Stimulated activated CD8-positive, alpha-beta memory T cell treated with anti-CD3 and anti-CD28 coated beads, Interleukin-4, amount 100 ng/mL, for 4 hours (primary cell): ENCODE measurements at regions not wholly inside any gene's neighbourhood (a gene's known extent, or its start where the extent isn't known, plus 50 kb on each side); places are given as distances from the start of the nearest gene placed in this dataset.
"Not testable (repeated sequence)": the region's sequence is repeated elsewhere in the genome, so short reads cannot be mapped to it uniquely, and the experiment has no call there.

ENCODE experiments used
- DNase-seq, 2 donors: peaks; one replicate each; pipeline ENCODE4 v3.0.0-alpha.2; 2020; ENCODE audit warnings: low read depth in 2 of 2, low spot score in 1 of 2

GRCh38 chr12:25337916-25338315 is 87.2 kb upstream of the KRAS start:
- no peak for DNase-seq

DNA sequence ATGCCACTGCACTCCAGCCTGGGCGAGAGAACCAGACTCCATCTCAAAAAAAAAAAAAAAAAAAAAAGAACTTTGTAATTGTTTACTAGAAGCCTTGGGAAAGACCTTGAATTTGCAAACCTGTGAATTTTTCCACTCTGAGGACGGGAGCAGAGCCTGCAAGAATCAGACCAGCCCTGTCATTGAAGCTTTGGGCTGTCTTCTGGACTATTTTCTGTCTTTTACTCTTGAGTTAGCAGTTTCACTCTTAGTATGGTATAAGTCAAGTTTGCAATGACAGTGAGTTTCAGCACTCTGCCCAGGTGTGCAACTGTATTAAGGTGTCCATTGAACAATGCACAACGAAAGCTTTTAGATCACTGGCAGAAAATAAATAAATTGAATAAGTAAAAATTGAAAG is 81.4 kb upstream of the KRAS start:
- DNase-seq, result no peak

- DNase-seq, result no peak
Observed at GRCh38 chr12:25328072-25328712, 77.5 kb upstream of the KRAS start.

DNA sequence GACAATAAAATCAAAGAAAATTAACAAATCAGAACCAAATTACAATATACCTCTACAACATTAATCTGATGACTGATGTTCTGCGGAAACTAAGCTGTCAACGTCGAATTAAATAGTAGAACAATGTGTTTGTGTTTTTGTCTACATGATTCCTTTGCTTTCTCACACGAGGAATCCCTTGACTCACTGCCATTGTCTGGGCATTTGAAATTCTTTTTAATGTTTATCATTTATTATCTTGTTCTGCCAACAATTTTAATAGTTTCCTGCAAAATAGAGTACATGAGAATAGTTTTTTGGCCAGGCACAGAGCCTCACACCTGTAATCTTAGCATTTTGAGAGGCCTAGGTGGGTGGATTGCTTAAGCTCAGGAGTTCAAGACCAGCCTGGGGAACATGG is 76.6 kb upstream of the KRAS start:
- no peak for DNase-seq

DNA sequence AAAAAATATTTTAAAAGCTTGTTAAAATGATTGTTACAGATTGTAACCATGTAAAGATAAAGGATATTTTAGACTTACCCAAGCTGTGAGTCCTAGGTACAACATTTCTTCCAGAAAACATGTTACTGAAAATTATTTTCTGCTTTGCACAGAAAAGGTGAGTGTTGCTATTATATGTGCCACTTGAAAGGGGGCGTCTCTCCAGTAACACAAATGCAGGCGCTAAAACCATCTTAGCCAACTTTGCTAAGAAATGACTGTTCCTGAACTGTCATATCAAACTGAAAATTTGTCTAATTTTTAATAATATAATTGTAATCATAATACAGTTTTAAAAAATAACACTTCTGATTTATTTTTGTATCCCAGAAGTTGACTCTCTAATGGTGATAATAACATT is 75.6 kb upstream of the KRAS start:
- DNase-seq, result no peak

DNA sequence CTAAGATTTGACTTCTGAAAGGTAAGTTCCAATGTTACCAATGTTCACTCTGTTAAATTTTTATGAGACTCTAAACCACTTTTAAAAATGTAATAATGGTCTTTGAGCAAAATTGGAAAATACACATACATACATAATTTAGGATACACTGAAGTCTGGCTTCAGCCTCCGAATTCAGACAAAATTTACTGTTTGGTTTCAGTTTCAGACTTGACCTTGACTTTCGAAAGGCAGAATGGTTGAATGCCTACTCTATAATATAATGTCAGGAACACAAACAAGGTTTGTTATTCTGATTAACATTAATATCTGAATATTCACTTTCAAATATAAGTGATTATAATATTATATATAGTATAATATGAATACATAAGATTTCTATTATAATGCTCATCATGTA is 74.1 kb upstream of the KRAS start:
- DNase-seq, result no peak

- no peak for DNase-seq
Observed at GRCh38 chr12:25323581-25323982, 72.9 kb upstream of the KRAS start.

GRCh38 chr12:25322918-25323531 is 72.3 kb upstream of the KRAS start:
- no peak for DNase-seq

GRCh38 chr12:25322351-25322750 is 71.6 kb upstream of the KRAS start:
- DNase-seq, result no peak

- no peak for DNase-seq
Observed at GRCh38 chr12:25321772-25322171, 71.0 kb upstream of the KRAS start.

DNA sequence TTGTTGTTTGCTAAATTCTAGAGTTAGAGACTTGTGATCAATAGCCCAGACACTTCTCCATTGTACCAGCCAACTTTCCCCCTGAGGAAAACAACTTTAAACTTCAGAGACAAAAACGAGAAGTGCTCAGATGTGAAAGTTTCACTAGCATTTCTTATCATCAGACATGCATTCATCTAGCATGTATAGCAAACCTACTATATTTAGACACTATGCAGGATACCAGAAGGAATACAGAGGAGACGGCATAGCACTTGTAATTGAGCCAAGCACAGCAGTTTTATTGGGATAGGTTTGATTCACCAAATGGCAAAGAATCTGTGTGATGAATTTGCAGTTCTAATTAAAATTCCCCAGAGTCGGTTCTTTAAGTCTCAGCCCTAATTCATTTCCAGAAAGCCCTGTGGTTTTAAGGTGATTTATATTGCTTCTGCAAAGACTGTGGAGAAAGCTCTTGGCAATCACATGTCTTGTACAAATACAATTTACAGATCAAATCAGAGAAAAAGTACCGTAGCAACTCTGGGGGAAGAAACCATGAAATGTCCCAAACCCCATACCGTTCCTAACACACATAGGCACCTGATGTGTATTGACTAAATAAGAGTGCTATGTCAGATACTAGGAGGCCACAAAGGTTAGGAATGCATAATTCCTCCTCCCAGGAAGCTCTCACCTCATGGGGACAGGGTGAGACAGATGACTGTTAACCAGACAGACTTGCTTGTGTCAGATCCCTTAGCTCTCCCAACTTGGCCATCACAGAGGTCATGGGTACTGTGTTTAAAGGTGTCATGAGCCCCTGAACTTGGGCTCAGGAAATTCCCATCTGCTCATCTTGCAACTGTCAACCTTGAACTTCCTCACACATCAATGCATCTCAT is 69.6 kb upstream of the KRAS start:
- no peak for DNase-seq

- no peak for DNase-seq
Observed at GRCh38 chr12:25319233-25319984, 68.7 kb upstream of the KRAS start.

DNA sequence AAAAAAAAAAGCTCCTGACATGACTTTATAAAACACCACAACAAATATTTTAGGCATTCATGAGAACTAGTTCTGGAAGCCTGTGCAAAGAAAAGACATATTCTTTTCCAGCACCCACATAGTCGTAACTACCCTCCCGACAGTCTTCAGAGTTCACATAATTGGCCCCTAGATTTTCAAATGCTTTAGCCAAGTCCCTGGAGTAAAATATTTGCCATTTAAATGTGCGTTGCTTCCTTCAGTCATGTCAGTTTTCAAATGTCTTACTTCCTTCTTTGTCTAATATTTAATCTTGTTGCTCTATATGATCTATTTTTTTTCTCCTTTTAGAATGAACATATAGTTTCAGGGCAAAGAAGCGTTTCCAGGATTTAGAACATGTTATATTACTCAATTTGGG is 66.8 kb upstream of the KRAS start:
- DNase-seq, result no peak

DNA sequence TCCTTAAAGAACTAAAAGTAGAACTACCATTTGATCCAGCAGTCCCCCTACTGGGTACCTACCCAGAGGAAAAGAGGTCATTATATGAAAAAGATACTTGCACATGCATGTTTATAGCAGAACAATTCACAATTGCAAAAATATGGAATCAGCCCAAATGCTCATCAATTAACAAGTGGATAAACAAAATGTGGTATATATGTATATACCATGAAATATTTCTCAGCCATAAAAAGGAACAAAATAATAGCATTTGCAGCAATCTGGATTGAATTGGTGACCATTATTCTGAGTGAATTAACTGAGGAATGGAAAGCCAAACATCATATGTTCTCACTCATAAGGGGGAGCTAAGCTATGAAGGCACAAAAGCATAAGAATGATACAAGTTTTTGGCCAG is 64.7 kb upstream of the KRAS start:
- DNase-seq, result no peak

GRCh38 chr12:25313266-25313990 is 62.7 kb upstream of the KRAS start:
- DNase-seq, result not testable (repeated sequence)

GRCh38 chr12:25311506-25311905 is 60.8 kb upstream of the KRAS start:
- DNase-seq, result no peak

GRCh38 chr12:25310071-25310470 is 59.3 kb upstream of the KRAS start:
- DNase-seq, result not testable (repeated sequence)

- no peak for DNase-seq
Observed at GRCh38 chr12:25308756-25309155, 58.0 kb upstream of the KRAS start.

DNA sequence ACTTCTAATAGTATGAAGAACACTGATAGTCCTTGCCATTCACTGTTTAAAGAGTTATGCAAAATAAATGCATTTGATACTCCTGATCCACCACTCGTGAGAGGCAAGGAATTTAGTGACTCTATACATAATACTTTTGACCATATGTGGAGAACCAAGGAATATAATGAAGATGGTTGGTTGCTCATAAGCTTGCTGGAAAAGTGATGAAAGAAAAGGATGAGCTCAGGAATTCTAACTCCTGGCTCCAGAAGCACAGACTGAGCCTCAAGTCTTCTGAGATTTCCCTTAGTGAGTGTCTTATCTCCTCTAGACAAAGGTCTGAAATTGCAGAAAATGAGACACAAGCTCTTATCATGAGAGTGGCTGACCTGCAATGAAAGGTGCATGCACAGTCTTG is 57.1 kb upstream of the KRAS start:
- no peak for DNase-seq

GRCh38 chr12:25301798-25302197 is 51.1 kb upstream of the KRAS start:
- DNase-seq, result no peak
